ENCODE measurements at regions not wholly inside any gene's neighbourhood (a gene's known extent, or its start where the extent isn't known, plus 50 kb on each side); places are given as distances from the start of the nearest gene placed in this dataset.

GRCh38 chr11:32176223-32176934 lies 85.5 kb downstream of the RCN1 start:
- TF ChIP-seq POLR2AphosphoS5 (IDR thresholded peaks at IDR 0.05; ENCODE audit: borderline replicate concordance, low read depth, low read length) (no peak), EZH2 (IDR thresholded peaks at IDR 0.05) (no peak)
